H1 (cell line): ENCODE measurements at regions not wholly inside any gene's neighbourhood (a gene's known extent, or its start where the extent isn't known, plus 50 kb on each side); places are given as distances from the start of the nearest gene placed in this dataset.
A peak's percentile ranks its signal among the peaks of the same experiment; 100 is the strongest.

Experiments
- CTCF ChIA-PET: fragments of 300-600 bp; sonication (Branson Sonifier 250); formaldehyde crosslinking; loops from one replicate; lab custom pipeline; 2021; ENCODE audit not compliant: partially characterized antibody; lab: Charles Lee
- POLR2A ChIA-PET: fragments of 300-600 bp; sonication (Branson Sonifier 250); formaldehyde crosslinking; loops from one replicate; lab custom pipeline; 2021; ENCODE audit warnings: inconsistent platforms; ENCODE audit not compliant: partially characterized antibody; lab: Charles Lee
- DNase-seq, 2 experiments: peaks; one replicate each; pipeline versions ENCODE4 v3.0.0 to v3.0.0-alpha.2; 2010 to 2022; ENCODE audit warnings: low spot score in 2 of 2, low read depth in 1 of 2, mixed read lengths in 1 of 2
- FAIRE-seq: peaks from 2 replicates; lab custom pipeline; 2011; peaks lifted over from hg19 to GRCh38; lab: Jason Lieb, UNC
- H2AFZ ChIP-seq: 2 replicates; pipeline ENCODE4 v1.8.1; 2012; ENCODE audit warnings: low read length, inconsistent platforms
- H2AK5ac ChIP-seq: 2 replicates; pipeline ENCODE4 v1.6.1; 2013; ENCODE audit warnings: low read depth, low read length
- H2BK120ac ChIP-seq: replicated peaks from 2 replicates; pipeline ENCODE3; 2013; ENCODE audit warnings: low read depth, low read length, inconsistent platforms
- H2BK12ac ChIP-seq: 2 replicates; pipeline ENCODE4 v1.6.1; 2013; ENCODE audit warnings: low read depth, low read length
- H2BK15ac ChIP-seq: 2 replicates; pipeline ENCODE4 v1.6.1; 2013; ENCODE audit warnings: low read length
- H2BK20ac ChIP-seq: 2 replicates; pipeline ENCODE4 v1.6.1; 2013; ENCODE audit warnings: low read length
- H2BK5ac ChIP-seq: 2 replicates; pipeline ENCODE4 v1.6.1; 2013; ENCODE audit warnings: low read depth, low read length
- H3K14ac ChIP-seq: 2 replicates; pipeline ENCODE4 v1.6.1; 2013; ENCODE audit warnings: inconsistent platforms; ENCODE audit not compliant: insufficient read length
- H3K18ac ChIP-seq: 2 replicates; pipeline ENCODE4 v1.6.1; 2013; ENCODE audit warnings: low read length; ENCODE audit errors: extremely low read depth
- H3K23ac ChIP-seq: 2 replicates; pipeline ENCODE4 v1.6.1; 2013; ENCODE audit warnings: inconsistent platforms; ENCODE audit not compliant: insufficient read length
- H3K23me2 ChIP-seq: 2 replicates; pipeline ENCODE4 v1.6.1; 2013; ENCODE audit warnings: low read depth, low read length
- H3K27ac ChIP-seq: 2 replicates; pipeline ENCODE4 v1.6.1; 2011; ENCODE audit warnings: low read depth, low read length, inconsistent platforms
- H3K27me3 ChIP-seq, 4 experiments: replicated peaks in 1 of 4; 1 replicate in 1 of 4; 2 replicates in 3 of 4; pipeline versions ENCODE4 v1.6.1 to v1.8.1; 2011 to 2013; ENCODE audit warnings: low read length in 3 of 4, mild to moderate bottlenecking in 3 of 4, inconsistent platforms in 2 of 4, mixed read lengths in 2 of 4, moderate library complexity in 1 of 4; ENCODE audit not compliant: control insufficient read depth in 3 of 4, insufficient read depth in 3 of 4; ENCODE audit errors: extremely low read depth in 1 of 4
- H3K36me3 ChIP-seq, 4 experiments: 2 replicates each; pipeline versions ENCODE4 v1.6.1 to v1.8.1; 2011 to 2013; ENCODE audit warnings: mild to moderate bottlenecking in 4 of 4, low read length in 3 of 4, moderate library complexity in 2 of 4, control low read depth in 1 of 4, inconsistent platforms in 1 of 4; ENCODE audit not compliant: insufficient read depth in 4 of 4, control insufficient read depth in 2 of 4
- H3K4ac ChIP-seq: replicated peaks from 2 replicates; pipeline ENCODE3; 2013; ENCODE audit warnings: low read length, low read depth, mixed read lengths, inconsistent platforms; ENCODE audit not compliant: insufficient read length
- H3K4me1 ChIP-seq, 4 experiments: replicated peaks in 1 of 4; 1 replicate in 1 of 4; 2 replicates in 3 of 4; pipeline versions ENCODE4 v1.6.1 to v1.8.1; 2011 to 2013; ENCODE audit warnings: low read length in 3 of 4, inconsistent platforms in 2 of 4, mixed read lengths in 1 of 4; ENCODE audit not compliant: insufficient read depth in 4 of 4, control insufficient read depth in 3 of 4
- H3K4me2 ChIP-seq, 2 experiments: 2 replicates each; pipeline versions ENCODE4 v1.6.1 to v1.8.1; 2011 to 2013; ENCODE audit warnings: low read depth in 2 of 2, low read length in 2 of 2, control low read depth in 1 of 2, inconsistent platforms in 1 of 2, mild to moderate bottlenecking in 1 of 2; ENCODE audit not compliant: insufficient read depth in 1 of 2
- H3K4me3 ChIP-seq, 4 experiments: fragments of 200-600, 300-600 bp in 1 of 4; sonication (generic), shearing (Covaris generic), sonication (Bioruptor Twin) in 1 of 4; 2 replicates each; pipeline versions ENCODE4 v1.5.1 to v1.8.1; 2011 to 2016; ENCODE audit warnings: low read length in 4 of 4, low read depth in 3 of 4, control low read depth in 2 of 4, inconsistent platforms in 2 of 4, mild to moderate bottlenecking in 2 of 4, mixed read lengths in 1 of 4, moderate library complexity in 1 of 4; ENCODE audit not compliant: insufficient read depth in 2 of 4; ENCODE audit errors: extremely low read depth in 1 of 4
- H3K56ac ChIP-seq: replicated peaks from 2 replicates; pipeline ENCODE3; 2013; ENCODE audit warnings: low read depth, mild to moderate bottlenecking, mixed read lengths, low read length, inconsistent platforms; ENCODE audit not compliant: insufficient read length
- H3K79me1 ChIP-seq: 2 replicates; pipeline ENCODE4 v1.6.1; 2013; ENCODE audit warnings: low read depth, low read length, control low read depth
- H3K79me2 ChIP-seq, 2 experiments: 2 replicates each; pipeline versions ENCODE4 v1.6.1 to v1.8.1; 2012 to 2013; ENCODE audit warnings: low read length in 2 of 2, mild to moderate bottlenecking in 2 of 2, inconsistent platforms in 1 of 2; ENCODE audit not compliant: insufficient read depth in 2 of 2, control insufficient read depth in 1 of 2
- H3K9ac ChIP-seq, 4 experiments: replicated peaks in 1 of 4; 1 replicate in 1 of 4; 2 replicates in 3 of 4; pipeline versions ENCODE4 v1.6.1 to v1.8.1; 2011 to 2013; ENCODE audit warnings: low read depth in 3 of 4, low read length in 3 of 4, control low read depth in 2 of 4, mild to moderate bottlenecking in 2 of 4, moderate library complexity in 2 of 4, inconsistent platforms in 1 of 4; ENCODE audit errors: extremely low read depth in 1 of 4
- H3K9me3 ChIP-seq, 2 experiments: 2 replicates each; pipeline versions ENCODE4 v1.6.1 to v1.8.1; 2012 to 2013; ENCODE audit warnings: mild to moderate bottlenecking in 2 of 2, moderate library complexity in 2 of 2, control low read depth in 1 of 2, inconsistent platforms in 1 of 2, low read depth in 1 of 2, low read length in 1 of 2, mixed read lengths in 1 of 2; ENCODE audit not compliant: insufficient read depth in 2 of 2
- H4K20me1 ChIP-seq, 2 experiments: replicated peaks in 1 of 2; 2 replicates each; pipeline versions ENCODE3 to v1.8.1; 2011 to 2013; ENCODE audit warnings: inconsistent platforms in 2 of 2, low read length in 2 of 2, mild to moderate bottlenecking in 1 of 2; ENCODE audit not compliant: insufficient read depth in 2 of 2, control insufficient read depth in 1 of 2
- H4K5ac ChIP-seq: 2 replicates; pipeline ENCODE4 v1.6.1; 2013; ENCODE audit warnings: low read length, low read depth, mixed read lengths, inconsistent platforms; ENCODE audit not compliant: insufficient read length
- H4K8ac ChIP-seq: 2 replicates; pipeline ENCODE4 v1.8.0; 2013; ENCODE audit warnings: mild to moderate bottlenecking, moderate library complexity, low read length, inconsistent platforms; ENCODE audit not compliant: insufficient read depth; ENCODE audit errors: extremely low read depth
- H4K91ac ChIP-seq: replicated peaks from 2 replicates; pipeline ENCODE3; 2013; ENCODE audit warnings: low read length, mixed read lengths, inconsistent platforms; ENCODE audit not compliant: insufficient read length
- CEBPB ChIP-seq: IDR thresholded peaks from 2 replicates; pipeline ENCODE4 v1.6.1; 2012; ENCODE audit warnings: low read depth, low read length
- RAD21 ChIP-seq, 2 experiments: IDR thresholded peaks in 1 of 2; conservative IDR thresholded peaks in 1 of 2; 2 replicates each; pipeline ENCODE4 v1.6.1; 2011; ENCODE audit warnings: low read depth in 2 of 2, low read length in 2 of 2, improper control_type of control experiment in 1 of 2, inconsistent platforms in 1 of 2, mild to moderate bottlenecking in 1 of 2, moderate library complexity in 1 of 2
- SUZ12 ChIP-seq: fragments of 200-600 bp; sonication (generic); IDR thresholded peaks from 2 replicates; pipeline ENCODE4 v1.6.1; 2012; ENCODE audit warnings: mild to moderate bottlenecking, inconsistent platforms, low read length, moderate library complexity, mixed read lengths
- WGBS, 2 experiments: shearing (Covaris generic) in 1 of 2; methylation state at CpG; one replicate each; pipeline versions ENCODE4 v1.1.6 to v1.1.7; 2013 to 2015; ENCODE audit warnings: low lambda C conversion rate in 2 of 2, mixed read lengths in 2 of 2, inconsistent platforms in 1 of 2, low coverage in 1 of 2, missing lambda C conversion rate in 1 of 2; ENCODE audit not compliant: insufficient replicate concordance in 2 of 2, insufficient coverage in 1 of 2, insufficient read length in 1 of 2; ENCODE audit errors: extremely low coverage in 1 of 2, missing lambda C conversion rate in 1 of 2; 5-methylcytosine and 5-hydroxymethylcytosine counted together
- TF ChIP-seq, protein P1 (sequence below), 3 experiments: IDR thresholded peaks; 1 replicate in 2 of 3; 2 replicates in 1 of 3; pipeline versions ENCODE4 v1.5.1 to v1.6.1; 2011; ENCODE audit warnings: low read length in 3 of 3, mild to moderate bottlenecking in 3 of 3, inconsistent platforms in 2 of 3, low read depth in 1 of 3, moderate library complexity in 1 of 3; ENCODE audit not compliant: insufficient read depth in 1 of 3; ENCODE audit errors: control extremely low read depth in 1 of 3

- 73% methylated on average over 6 of the region's 6 CpGs; no CpG with 5 or more reads in 1 of the 2 experiments for WGBS, 2 experiments
- Histone ChIP-seq H4K8ac (no peak overlapping the region), H3K4me2 (no peak overlapping the region), H3K4me1 (no peaks in the 10 kb centered on the region), H3K27me3 (no peaks in the 10 kb centered on the region), H2BK15ac (no peak overlapping the region), H2AFZ (no peak overlapping the region), H3K36me3 (no peaks in the 10 kb centered on the region), H3K4ac (no peak overlapping the region), H2BK20ac (no peak overlapping the region), H3K79me2 (no peaks in the 10 kb centered on the region), H3K4me3 (no peak overlapping the region), H3K79me1 (no peaks in the 10 kb centered on the region), H4K5ac (no peak overlapping the region), H3K14ac (no peak overlapping the region), H3K27ac (no peak overlapping the region), H2BK12ac (peak overlapping the region; percentile 33; the same call in 1 of the 2 replicates), H3K56ac (no peak overlapping the region), H3K23me2 (no peaks in the 10 kb centered on the region; the same call in 1 of the 2 replicates), H4K20me1 (no peaks in the 10 kb centered on the region), H2AK5ac (no peak overlapping the region), H3K9me3 (no peaks in the 10 kb centered on the region), H4K91ac (no peak overlapping the region), H3K18ac (no peak overlapping the region), H2BK5ac (no peak overlapping the region), H2BK120ac (no peak overlapping the region), H3K9ac (no peak overlapping the region), H3K23ac (no peak overlapping the region)
- ChIA-PET POLR2A (interaction anchor here (1.1 kb wide), 1 partner anchor 10 kb away, joined by 3 read pairs; no protein-coding TSS in a partner anchor), CTCF (interaction anchor here (0.7 to 2.2 kb wide), 18 partner anchors 9 to 760 kb away, joined by 3 to 13 read pairs (median 3); no protein-coding TSS in a partner anchor)
- DNase-seq = peak; percentile 25 to 67
- FAIRE-seq = peak; percentile 91
- TF ChIP-seq CEBPB (peak; percentile 46; the same call in 1 of the 2 replicates), RAD21 (IDR thresholded peaks at IDR 0.05 in 1 of 2, conservative IDR thresholded peaks at IDR 0.05 in 1 of 2; ENCODE audit: low read depth in 2 of 2, low read length in 2 of 2) (peak; percentile 96 to 98), SUZ12 (no peak)
- TF ChIP-seq, protein P1, sequence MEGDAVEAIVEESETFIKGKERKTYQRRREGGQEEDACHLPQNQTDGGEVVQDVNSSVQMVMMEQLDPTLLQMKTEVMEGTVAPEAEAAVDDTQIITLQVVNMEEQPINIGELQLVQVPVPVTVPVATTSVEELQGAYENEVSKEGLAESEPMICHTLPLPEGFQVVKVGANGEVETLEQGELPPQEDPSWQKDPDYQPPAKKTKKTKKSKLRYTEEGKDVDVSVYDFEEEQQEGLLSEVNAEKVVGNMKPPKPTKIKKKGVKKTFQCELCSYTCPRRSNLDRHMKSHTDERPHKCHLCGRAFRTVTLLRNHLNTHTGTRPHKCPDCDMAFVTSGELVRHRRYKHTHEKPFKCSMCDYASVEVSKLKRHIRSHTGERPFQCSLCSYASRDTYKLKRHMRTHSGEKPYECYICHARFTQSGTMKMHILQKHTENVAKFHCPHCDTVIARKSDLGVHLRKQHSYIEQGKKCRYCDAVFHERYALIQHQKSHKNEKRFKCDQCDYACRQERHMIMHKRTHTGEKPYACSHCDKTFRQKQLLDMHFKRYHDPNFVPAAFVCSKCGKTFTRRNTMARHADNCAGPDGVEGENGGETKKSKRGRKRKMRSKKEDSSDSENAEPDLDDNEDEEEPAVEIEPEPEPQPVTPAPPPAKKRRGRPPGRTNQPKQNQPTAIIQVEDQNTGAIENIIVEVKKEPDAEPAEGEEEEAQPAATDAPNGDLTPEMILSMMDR (IDR thresholded peaks at IDR 0.05; ENCODE audit: control extremely low read depth in 1 of 3, insufficient read depth in 1 of 3, low read depth in 1 of 3, low read length in 3 of 3) = peak; percentile 81 to 91 (median 88)
Measured at GRCh38 chr6:168956884-168957730, 296.5 kb downstream of the THBS2 start.
